ENCODE measurements at regions not wholly inside any gene's neighbourhood (a gene's known extent, or its start where the extent isn't known, plus 50 kb on each side); places are given as distances from the start of the nearest gene placed in this dataset.
"Not testable (repeated sequence)": the region's sequence is repeated elsewhere in the genome, so short reads cannot be mapped to it uniquely, and the experiment has no call there.

DNA sequence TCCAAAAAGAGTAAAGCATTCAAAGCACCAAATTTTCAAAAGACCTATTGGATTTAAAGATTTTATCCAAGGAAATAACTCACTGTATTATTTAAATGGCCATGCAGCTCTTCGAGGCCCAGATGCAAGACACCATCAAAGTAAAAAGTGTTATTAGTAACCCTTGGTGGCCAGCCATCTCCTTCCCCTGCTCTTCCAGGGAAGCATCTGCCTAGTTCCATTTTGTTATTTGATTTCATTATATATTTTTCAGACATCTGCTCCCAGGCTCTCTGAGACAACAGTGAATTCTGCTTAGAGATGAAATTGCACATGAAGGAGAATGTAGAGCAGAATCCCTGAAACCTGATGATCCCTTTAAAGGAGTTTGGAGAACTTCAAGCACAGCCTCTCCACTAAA is 252.3 kb upstream of the TBX18 start:
- no peak for DNase-seq

- peak in 8 of 51 donors; percentile 0 to 15 (median 2) for DNase-seq
These were observed 251.1 kb upstream of the TBX18 start for GRCh38 chr6:85015396-85015990.

DNA sequence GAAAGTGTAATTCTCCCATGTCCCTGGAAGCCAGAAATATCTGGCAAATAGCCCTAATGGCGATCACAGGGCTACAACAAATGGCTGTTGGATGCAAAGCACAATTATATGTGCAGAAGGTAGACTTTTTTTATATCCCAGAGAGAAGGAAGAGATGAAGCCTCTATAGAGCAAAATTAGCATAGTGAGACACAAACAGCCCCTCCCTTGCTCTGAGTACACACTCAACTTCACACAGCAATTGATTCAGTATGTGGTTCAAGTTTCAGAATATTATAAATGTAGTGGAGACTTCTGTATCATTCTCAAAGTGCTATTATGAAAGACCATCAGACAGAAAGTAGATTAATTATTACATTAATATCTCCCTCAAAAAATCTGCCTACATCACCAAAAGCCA is 246.5 kb upstream of the TBX18 start:
- no peak for DNase-seq

- no peak for DNase-seq
These were observed 244.1 kb upstream of the TBX18 start for GRCh38 chr6:85008296-85009009.

- no peak for DNase-seq
These were observed 242.0 kb upstream of the TBX18 start for GRCh38 chr6:85006362-85006761.

DNA sequence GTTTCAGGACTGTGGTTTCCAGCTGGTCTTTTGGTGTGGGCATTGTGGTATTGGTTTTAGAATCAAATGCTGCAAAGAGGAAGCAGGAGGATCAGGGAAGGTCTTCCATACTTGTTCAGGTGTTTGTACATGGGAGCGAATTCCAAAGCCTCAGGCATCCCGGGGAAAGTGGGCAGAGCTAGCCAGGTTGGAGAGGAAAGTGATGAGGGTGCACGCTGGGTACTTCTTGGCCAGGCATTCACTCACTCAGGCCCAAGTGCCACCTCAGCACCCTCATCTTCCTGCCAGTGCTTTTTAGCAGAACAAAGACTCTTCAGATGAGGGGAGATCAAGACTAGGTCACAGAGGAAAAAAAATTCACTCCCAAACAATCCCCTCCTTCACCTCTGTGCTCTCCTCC is 241.1 kb upstream of the TBX18 start:
- no peak for DNase-seq

DNA sequence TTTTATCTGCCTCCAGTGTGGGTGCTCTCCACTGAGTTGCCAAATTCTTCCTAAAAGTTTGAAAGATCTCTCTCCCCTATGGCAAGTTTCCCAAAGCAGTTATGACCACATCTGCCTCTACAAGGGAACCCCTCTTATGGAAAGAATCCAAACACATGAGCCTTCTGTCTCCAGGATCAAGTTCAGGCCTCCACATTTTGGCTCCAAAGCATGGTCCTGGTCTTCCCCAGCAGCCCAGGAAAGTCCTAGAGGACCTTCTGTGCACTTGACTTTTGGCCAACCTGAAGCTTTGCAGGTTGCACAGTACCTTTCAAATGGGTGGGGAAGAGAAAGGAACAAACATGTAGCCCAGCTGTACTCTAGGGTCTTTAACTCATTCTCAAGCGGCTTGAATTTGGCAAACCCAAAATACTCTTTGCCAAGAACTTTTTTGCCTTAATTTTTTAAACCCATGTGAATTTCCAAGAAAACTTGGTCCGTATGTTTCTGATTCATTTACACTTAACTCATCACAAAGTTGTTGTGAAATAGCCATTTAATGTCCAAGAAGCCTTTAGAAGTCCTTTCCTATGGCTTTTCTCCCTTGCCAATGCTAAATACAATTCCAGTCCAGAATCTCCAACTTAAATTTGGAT is 240.1 kb upstream of the TBX18 start:
- DNase-seq, result no peak

- no peak for DNase-seq
These were observed 238.4 kb upstream of the TBX18 start for GRCh38 chr6:85002847-85003246.

DNA sequence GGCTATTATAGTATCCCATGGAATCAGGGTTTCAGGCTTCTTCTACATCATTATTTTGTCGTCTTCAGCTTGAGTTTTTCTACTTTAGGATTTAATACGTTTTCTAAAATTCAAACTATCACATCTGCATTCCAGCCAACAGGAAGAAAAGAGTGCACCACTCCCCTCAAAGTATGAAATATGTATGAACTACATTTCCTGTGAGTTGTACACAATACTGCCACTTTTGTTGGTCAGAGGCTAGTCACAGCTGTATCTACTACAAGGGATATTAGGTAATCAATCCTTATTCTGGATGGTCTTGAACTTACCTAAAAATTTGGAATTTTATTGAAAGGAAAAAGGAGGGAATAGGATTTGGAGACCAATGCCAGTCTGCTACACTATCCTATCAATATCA is 235.6 kb upstream of the TBX18 start:
- DNase-seq, result no peak

GRCh38 chr6:84998223-84998622 is 233.8 kb upstream of the TBX18 start:
- no peak for DNase-seq

GRCh38 chr6:84988766-84989165 is 224.4 kb upstream of the TBX18 start:
- not testable (repeated sequence) for DNase-seq

DNA sequence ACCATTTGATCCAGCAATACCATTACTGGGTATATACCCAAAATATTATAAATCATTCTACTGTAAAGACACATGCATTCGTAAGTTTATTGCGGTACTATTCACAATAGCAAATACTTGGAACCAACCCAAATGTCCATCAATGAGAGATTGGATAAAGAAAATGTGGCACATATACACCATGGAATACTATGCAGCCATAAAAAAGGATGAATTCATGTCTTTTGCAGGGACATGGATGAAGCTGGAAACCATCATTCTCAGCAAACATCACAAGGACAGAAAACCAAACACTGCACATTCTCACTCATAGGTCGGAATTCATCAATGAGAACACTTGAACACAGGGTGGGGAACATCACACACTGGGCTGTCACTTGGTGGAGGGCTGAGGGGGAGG is 221.1 kb upstream of the TBX18 start:
- DNase-seq, result not testable (repeated sequence)

DNA sequence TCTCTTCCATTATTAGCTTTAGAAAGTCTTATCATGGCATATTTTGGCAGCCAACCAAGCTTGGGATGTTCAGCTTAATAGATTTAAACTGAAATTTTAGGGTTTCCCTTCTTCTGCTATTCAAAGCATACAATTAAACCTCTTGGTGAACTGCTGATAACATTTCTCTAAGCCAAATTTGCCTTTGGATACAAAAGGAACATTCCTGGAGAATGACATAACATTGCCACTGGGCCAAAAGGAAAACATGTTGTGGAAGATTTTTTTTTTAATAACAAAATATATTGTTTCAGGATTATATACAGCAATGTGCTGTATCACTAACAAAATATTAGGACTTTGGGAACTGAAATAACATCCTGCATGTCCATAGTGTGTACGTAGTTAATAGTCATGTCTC is 215.1 kb upstream of the TBX18 start:
- no peak for DNase-seq

- DNase-seq, result no peak
These were observed 212.9 kb upstream of the TBX18 start for GRCh38 chr6:84977363-84977705.

DNA sequence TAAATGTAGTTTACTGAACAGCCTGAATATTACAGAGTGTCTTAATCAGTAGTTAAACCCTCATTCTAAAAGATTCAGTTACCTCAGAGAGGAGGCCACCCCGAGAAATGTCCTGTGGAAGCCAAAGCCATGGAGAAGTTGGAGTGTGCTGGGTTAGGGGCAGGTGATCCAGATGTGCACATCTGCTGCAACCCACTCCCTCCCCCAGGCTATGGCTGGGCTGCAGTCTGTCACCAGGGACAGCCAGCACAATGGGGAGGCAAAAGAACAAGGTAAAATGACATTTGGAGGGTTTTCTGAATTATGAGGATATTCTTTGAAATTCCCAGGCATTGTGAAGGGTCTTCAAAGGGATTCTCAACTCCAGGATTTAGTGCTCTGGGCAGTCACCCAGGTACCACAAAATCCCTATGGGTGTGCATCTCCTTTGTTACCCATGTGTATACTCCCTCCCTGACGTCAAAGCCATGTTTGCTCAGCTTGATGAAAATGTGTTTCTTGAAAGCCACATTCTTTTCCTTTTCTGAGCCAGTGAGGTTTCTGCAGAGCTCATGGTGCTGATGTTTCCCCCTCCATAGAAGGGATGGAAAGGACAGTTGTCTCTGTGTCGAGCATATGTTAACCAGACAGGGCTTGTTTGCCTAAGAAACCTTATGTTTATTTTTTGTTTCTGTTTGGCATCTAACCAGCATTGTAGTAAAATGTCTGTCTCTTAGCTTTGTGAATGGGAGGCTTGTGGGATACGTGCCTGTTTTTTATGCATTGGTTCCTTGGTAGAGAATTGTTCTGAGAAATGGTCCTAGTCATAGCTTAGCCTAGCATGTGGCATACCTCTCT is 212.3 kb upstream of the TBX18 start:
- no peak for DNase-seq

- no peak for DNase-seq
These were observed 210.9 kb upstream of the TBX18 start for GRCh38 chr6:84975316-84975715.

GRCh38 chr6:84973606-84974005 is 209.2 kb upstream of the TBX18 start:
- no peak for DNase-seq

DNA sequence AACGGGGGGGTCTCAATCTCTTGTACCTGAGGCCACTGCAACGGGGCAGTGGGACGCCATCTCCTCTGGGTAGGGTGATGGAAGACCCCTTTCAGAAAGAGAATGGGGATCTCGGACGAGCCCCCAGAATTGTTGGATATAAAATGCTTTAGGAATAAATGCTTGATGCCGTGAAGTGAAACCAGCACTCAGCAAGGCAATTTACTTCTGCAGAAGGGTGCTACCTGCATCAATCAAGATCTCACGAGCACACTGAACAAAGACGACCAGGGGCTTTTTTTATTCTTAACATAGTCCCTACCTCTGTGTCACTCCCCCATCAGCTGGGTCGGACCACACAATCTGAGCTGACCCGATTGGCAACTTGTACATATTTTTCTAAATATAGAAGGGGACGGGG is 203.6 kb upstream of the TBX18 start:
- DNase-seq, result no peak

GRCh38 chr6:84967389-84967788 is 203.0 kb upstream of the TBX18 start:
- peak in 1 of 51 donors; percentile 1 for DNase-seq

DNA sequence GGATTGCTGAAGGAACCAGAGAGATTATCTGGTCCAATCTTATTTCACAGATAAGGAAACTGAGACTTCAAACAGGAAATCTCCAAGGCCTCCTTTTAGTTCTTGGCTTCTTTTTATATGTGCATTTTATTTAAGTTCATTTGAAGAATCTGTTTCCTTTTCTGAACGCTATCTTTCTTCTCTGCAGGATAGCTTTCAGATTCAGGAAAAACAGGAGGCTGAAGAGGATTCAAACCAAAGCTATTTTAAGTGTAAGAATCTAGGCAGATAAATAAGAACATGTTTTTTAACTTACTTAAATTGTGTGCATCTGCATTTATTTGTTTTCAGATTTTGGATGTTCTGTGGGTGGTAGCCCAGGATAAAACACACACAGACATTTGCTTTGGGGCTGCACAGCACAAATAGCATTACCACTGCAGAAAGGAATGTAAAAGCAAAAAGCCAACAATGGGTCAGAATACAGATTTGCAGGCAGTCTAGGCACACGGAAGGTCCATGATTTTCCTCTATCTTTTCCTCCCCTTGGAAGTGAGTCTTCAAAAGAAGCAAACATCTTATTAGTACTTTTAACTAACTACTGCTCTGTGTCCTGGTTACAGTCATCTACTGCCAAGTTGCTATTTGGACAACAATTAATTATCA is 188.8 kb upstream of the TBX18 start:
- no peak for DNase-seq

- DNase-seq, result not testable (repeated sequence)
These were observed 180.5 kb upstream of the TBX18 start for GRCh38 chr6:84944926-84945325.

- DNase-seq, result no peak
These were observed 179.5 kb upstream of the TBX18 start for GRCh38 chr6:84943905-84944304.
